ENCODE measurements at regions not wholly inside any gene's neighbourhood (a gene's known extent, or its start where the extent isn't known, plus 50 kb on each side); places are given as distances from the start of the nearest gene placed in this dataset.

- DNase-seq: no peak
Observed at GRCh38 chr16:85971902-85972638, 73.1 kb downstream of the IRF8 start.

GRCh38 chr16:85974428-85975375, 75.7 kb downstream of the IRF8 start:
- no peak for DNase-seq

- no peak for DNase-seq
Observed at GRCh38 chr16:85975451-85975981, 76.6 kb downstream of the IRF8 start.

GRCh38 chr16:85978291-85978775, 79.4 kb downstream of the IRF8 start:
- DNase-seq: no peak

GRCh38 chr16:85978976-85979375, 80.0 kb downstream of the IRF8 start:
- no peak for DNase-seq

- no peak for DNase-seq
Observed at GRCh38 chr16:85979605-85980004, 80.6 kb downstream of the IRF8 start.

- no peak for DNase-seq
Observed at GRCh38 chr16:85980686-85981085, 81.7 kb downstream of the IRF8 start.

- DNase-seq: no peak
Observed at GRCh38 chr16:85981826-85982562, 83.0 kb downstream of the IRF8 start.

- DNase-seq: no peak
Observed at GRCh38 chr16:85982563-85982939, 83.6 kb downstream of the IRF8 start.

GRCh38 chr16:85983064-85983463, 84.1 kb downstream of the IRF8 start:
- DNase-seq: no peak

- no peak for DNase-seq
Observed at GRCh38 chr16:85983606-85984230, 84.8 kb downstream of the IRF8 start.

- DNase-seq: peak; percentile 20
Observed at GRCh38 chr16:85984231-85984880, 85.4 kb downstream of the IRF8 start.

GRCh38 chr16:85984947-85985451, 86.0 kb downstream of the IRF8 start:
- peak; percentile 24 for DNase-seq

- peak; percentile 80 for DNase-seq
Observed at GRCh38 chr16:85986931-85987749, 88.2 kb downstream of the IRF8 start.

- DNase-seq: no peak
Observed at GRCh38 chr16:85987750-85988078, 88.8 kb downstream of the IRF8 start.

GRCh38 chr16:85988306-85988705, 89.3 kb downstream of the IRF8 start:
- no peak for DNase-seq

- peak; percentile 56 for DNase-seq
Observed at GRCh38 chr16:85988723-85989313, 89.9 kb downstream of the IRF8 start.

GRCh38 chr16:85989376-85989775, 90.4 kb downstream of the IRF8 start:
- DNase-seq: no peak

- no peak for DNase-seq
Observed at GRCh38 chr16:85989863-85990643, 91.1 kb downstream of the IRF8 start.

- DNase-seq: no peak
Observed at GRCh38 chr16:85990861-85991301, 91.9 kb downstream of the IRF8 start.

Measured in stimulated activated CD8-positive, alpha-beta memory T cell treated with anti-CD3 and anti-CD28 coated beads, Interleukin-4, amount 100 ng/mL, for 48 hours (primary cell).